Tibial nerve (tissue), 4 donors: ENCODE measurements at regions not wholly inside any gene's neighbourhood (a gene's known extent, or its start where the extent isn't known, plus 50 kb on each side); places are given as distances from the start of the nearest gene placed in this dataset.

ENCODE experiments used
- CTCF ChIP-seq, 5 experiments: fragments of 200-600 bp in 3 of 5; fragments of 450-650 bp in 2 of 5; sonication (generic) in 3 of 5; IDR thresholded peaks; one replicate each; pipeline ENCODE4 v1.5.1; 2016 to 2019; ENCODE audit warnings: antibody characterized with exemption in 5 of 5, mild to moderate bottlenecking in 3 of 5, moderate library complexity in 2 of 5
- EP300 ChIP-seq, 2 donors: sonication (generic); formaldehyde crosslinking; IDR thresholded peaks; one replicate each; pipeline ENCODE4 v1.6.1; 2017; ENCODE audit warnings: antibody characterized with exemption in 2 of 2, mild to moderate bottlenecking in 1 of 2
- POLR2A ChIP-seq, 2 donors: fragments of 450-650 bp; IDR thresholded peaks; one replicate each; pipeline ENCODE4 v1.6.1; 2017; ENCODE audit warnings: antibody characterized with exemption in 2 of 2, mild to moderate bottlenecking in 2 of 2, moderate library complexity in 2 of 2

DNA sequence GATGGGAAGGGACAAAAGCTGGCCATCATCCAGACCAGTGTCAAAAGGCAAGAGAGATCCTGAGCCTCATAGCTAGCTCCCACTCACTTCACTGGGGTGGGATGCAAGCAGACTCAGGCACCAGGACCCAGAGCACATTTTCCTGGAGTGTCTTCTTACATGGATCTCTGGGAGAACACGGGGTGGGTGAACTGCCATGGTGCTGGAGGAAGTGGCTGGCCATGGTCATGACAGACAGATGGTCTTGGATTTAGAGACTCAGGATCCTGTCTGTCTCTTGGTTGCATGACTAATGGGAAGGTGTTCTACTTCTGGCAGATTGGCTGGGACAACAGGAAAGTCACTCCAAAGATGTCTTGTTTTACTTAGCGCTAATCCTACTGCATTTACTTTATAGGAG is 311.5 kb downstream of the ATP23 start:
- TF ChIP-seq CTCF (IDR thresholded peaks at IDR 0.05) (no peak), POLR2A (IDR thresholded peaks at IDR 0.05) (no peak), EP300 (IDR thresholded peaks at IDR 0.05) (no peak)
